Prostate gland (tissue), 2 donors: ENCODE measurements at regions not wholly inside any gene's neighbourhood (a gene's known extent, or its start where the extent isn't known, plus 50 kb on each side); places are given as distances from the start of the nearest gene placed in this dataset.

Experiments used
- CTCF ChIP-seq, 4 experiments: fragments of 200-600 bp in 2 of 4; fragments of 450-650 bp in 2 of 4; sonication (generic) in 2 of 4; IDR thresholded peaks; 1 replicate in 3 of 4; 2 replicates in 1 of 4; pipeline ENCODE4 v1.5.1; 2016 to 2019; ENCODE audit warnings: antibody characterized with exemption in 4 of 4, mild to moderate bottlenecking in 2 of 4, moderate library complexity in 2 of 4
- POLR2A ChIP-seq: fragments of 450-650 bp; IDR thresholded peaks from one replicate; pipeline ENCODE4 v1.6.1; 2016; ENCODE audit warnings: antibody characterized with exemption, mild to moderate bottlenecking

GRCh38 chr6:168381726-168382458, 59.1 kb upstream of the SMOC2 start:
- no peak for TF ChIP-seq CTCF (IDR thresholded peaks at IDR 0.05)
- TF ChIP-seq POLR2A = no peak
